Sigmoid colon (tissue), 4 donors: ENCODE measurements at regions not wholly inside any gene's neighbourhood (a gene's known extent, or its start where the extent isn't known, plus 50 kb on each side); places are given as distances from the start of the nearest gene placed in this dataset.

Experiments
- EP300 ChIP-seq, 4 donors: sonication (generic); formaldehyde crosslinking; IDR thresholded peaks; one replicate each; pipeline ENCODE4 v1.6.1; 2017; ENCODE audit warnings: antibody characterized with exemption in 4 of 4
- POLR2A ChIP-seq, 2 donors: fragments of 450-650 bp; IDR thresholded peaks; one replicate each; pipeline ENCODE4 v1.6.1; 2016; ENCODE audit warnings: antibody characterized with exemption in 2 of 2, mild to moderate bottlenecking in 2 of 2, moderate library complexity in 2 of 2

- TF ChIP-seq POLR2A (IDR thresholded peaks at IDR 0.05) (no peak), EP300 (IDR thresholded peaks at IDR 0.05) (no peak)
Observed at GRCh38 chr9:65458465-65458864, 173.5 kb upstream of the FOXD4L5 start.
